Osteocyte (in vitro differentiated cells): ENCODE measurements at regions not wholly inside any gene's neighbourhood (a gene's known extent, or its start where the extent isn't known, plus 50 kb on each side); places are given as distances from the start of the nearest gene placed in this dataset.

Source experiments
- DNase-seq: peaks from one replicate; pipeline ENCODE4 v3.0.0; 2021; ENCODE audit warnings: mixed read lengths; ENCODE audit not compliant: unreplicated experiment; ENCODE audit errors: extremely low spot score
- H3K27ac Mint-ChIP-seq: one replicate; pipeline ENCODE4 v1.8.0; 2021; ENCODE audit warnings: mild to moderate bottlenecking, mixed read lengths; ENCODE audit not compliant: unreplicated experiment
- H3K27me3 Mint-ChIP-seq: one replicate; pipeline ENCODE4 v1.8.0; 2021; ENCODE audit warnings: mixed read lengths; ENCODE audit not compliant: unreplicated experiment
- H3K36me3 Mint-ChIP-seq: one replicate; pipeline ENCODE4 v1.8.0; 2021; ENCODE audit warnings: mixed read lengths; ENCODE audit not compliant: unreplicated experiment
- H3K4me1 Mint-ChIP-seq: one replicate; pipeline ENCODE4 v1.8.0; 2021; ENCODE audit warnings: mixed read lengths; ENCODE audit not compliant: unreplicated experiment
- H3K4me3 Mint-ChIP-seq: one replicate; pipeline ENCODE4 v1.8.0; 2021; ENCODE audit warnings: mild to moderate bottlenecking, moderate library complexity, mixed read lengths; ENCODE audit not compliant: unreplicated experiment
- H3K9me3 Mint-ChIP-seq: one replicate; pipeline ENCODE4 v1.8.0; 2021; ENCODE audit warnings: mixed read lengths; ENCODE audit not compliant: unreplicated experiment
- CTCF ChIP-seq: fragments of 200-600 bp; sonication (generic); IDR thresholded peaks from 2 replicates; pipeline ENCODE4 v1.5.0; 2021; ENCODE audit warnings: antibody characterized with exemption, mild to moderate bottlenecking, moderate library complexity

- no peak overlapping the region for H3K27ac Mint-ChIP-seq
- no peaks in the 10 kb centered on the region for H3K36me3 Mint-ChIP-seq
- H3K27me3 Mint-ChIP-seq: no peaks in the 10 kb centered on the region
Observed at GRCh38 chr2:789529-789928, 112.3 kb upstream of the TMEM18 start.

GRCh38 chr2:788227-789032, 111.2 kb upstream of the TMEM18 start:
- DNase-seq: no peak
- H3K4me3 Mint-ChIP-seq: no peak overlapping the region
- H3K9me3 Mint-ChIP-seq: peaks cover 7% of the 10 kb centered on the region
- H3K27ac Mint-ChIP-seq: no peak overlapping the region
- H3K36me3 Mint-ChIP-seq: no peaks in the 10 kb centered on the region
- TF ChIP-seq CTCF: no peak
- no peaks in the 10 kb centered on the region for H3K4me1 Mint-ChIP-seq
- no peaks in the 10 kb centered on the region for H3K27me3 Mint-ChIP-seq

More at GRCh38 chr2:789529-789928, 112.3 kb upstream of the TMEM18 start:
- TF ChIP-seq CTCF: no peak
- Mint-ChIP-seq H3K9me3 (peaks cover 4% of the 10 kb centered on the region), H3K4me3 (no peak overlapping the region), H3K4me1 (no peaks in the 10 kb centered on the region)
- DNase-seq: no peak

GRCh38 chr2:784753-785152, 107.5 kb upstream of the TMEM18 start:
- no peak for TF ChIP-seq CTCF
- H3K27ac Mint-ChIP-seq: no peak overlapping the region
- no peak overlapping the region for H3K4me3 Mint-ChIP-seq
- H3K27me3 Mint-ChIP-seq: no peaks in the 10 kb centered on the region
- no peaks in the 10 kb centered on the region for H3K36me3 Mint-ChIP-seq
- H3K9me3 Mint-ChIP-seq: peaks cover 8% of the 10 kb centered on the region
- no peak for DNase-seq
- no peaks in the 10 kb centered on the region for H3K4me1 Mint-ChIP-seq

GRCh38 chr2:780581-780980, 103.4 kb upstream of the TMEM18 start:
- H3K4me1 Mint-ChIP-seq: peaks cover 12% of the 10 kb centered on the region

More at GRCh38 chr2:780581-780980, 103.4 kb upstream of the TMEM18 start:
- no peaks in the 10 kb centered on the region for H3K27me3 Mint-ChIP-seq
- TF ChIP-seq CTCF: no peak
- no peak overlapping the region for H3K4me3 Mint-ChIP-seq
- DNase-seq: no peak
- H3K27ac Mint-ChIP-seq: no peak overlapping the region
- H3K9me3 Mint-ChIP-seq: peaks cover 4% of the 10 kb centered on the region
- no peaks in the 10 kb centered on the region for H3K36me3 Mint-ChIP-seq
